ENCODE measurements at regions not wholly inside any gene's neighbourhood (a gene's known extent, or its start where the extent isn't known, plus 50 kb on each side); places are given as distances from the start of the nearest gene placed in this dataset.
A peak's percentile ranks its signal among the peaks of the same experiment; 100 is the strongest.

GRCh38 chr5:52673495-52673894, 114.2 kb upstream of the ITGA1 start:
- DNase-seq (ENCODE audit: low read depth): no peak

GRCh38 chr5:52674815-52675545, 112.7 kb upstream of the ITGA1 start:
- DNase-seq (ENCODE audit: low read depth): peak; percentile 76

DNA sequence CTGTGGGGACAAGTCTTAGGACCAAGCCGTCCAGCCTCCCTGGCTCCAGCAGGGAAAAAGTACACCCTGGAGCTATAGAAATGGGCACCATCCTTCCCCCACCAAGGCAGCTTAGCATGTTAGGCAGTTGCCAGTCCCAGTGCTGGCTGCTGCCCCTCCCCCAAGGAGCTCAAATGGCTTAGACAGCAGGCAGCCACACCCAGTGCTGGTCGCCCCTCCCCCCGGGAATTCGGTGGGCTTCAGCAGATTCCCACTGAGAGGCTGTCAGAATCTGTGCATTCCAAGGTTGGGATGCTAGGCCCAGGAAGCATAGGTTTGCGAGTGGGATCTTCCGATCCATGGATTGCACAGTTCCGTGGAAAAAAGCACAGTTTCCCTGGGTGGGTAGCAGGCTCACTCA, 105.2 kb upstream of the ITGA1 start:
- DNase-seq (ENCODE audit: low read depth): no peak

DNA sequence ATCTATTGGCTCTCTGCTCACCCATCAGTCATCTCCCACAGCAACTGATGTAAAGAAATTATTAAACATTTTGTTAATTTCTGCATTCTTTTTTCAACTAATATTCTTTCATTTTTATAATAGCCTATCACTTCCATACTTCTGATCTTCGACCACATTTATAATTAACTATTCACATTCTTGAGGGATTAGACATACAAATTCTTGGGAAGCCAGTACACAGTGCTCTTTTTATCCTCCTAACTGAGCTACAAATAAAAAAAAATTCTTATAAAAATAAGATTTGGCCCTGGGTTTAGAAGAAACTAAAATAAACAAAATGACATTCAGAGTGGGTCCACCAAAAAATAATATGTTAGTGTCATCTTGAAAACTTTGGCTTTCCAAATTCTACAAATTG, 103.7 kb upstream of the ITGA1 start:
- no peak for DNase-seq (ENCODE audit: low read depth)

- DNase-seq (ENCODE audit: low read depth): peak; percentile 30
Measured at GRCh38 chr5:52685566-52685965, 102.2 kb upstream of the ITGA1 start.

DNA sequence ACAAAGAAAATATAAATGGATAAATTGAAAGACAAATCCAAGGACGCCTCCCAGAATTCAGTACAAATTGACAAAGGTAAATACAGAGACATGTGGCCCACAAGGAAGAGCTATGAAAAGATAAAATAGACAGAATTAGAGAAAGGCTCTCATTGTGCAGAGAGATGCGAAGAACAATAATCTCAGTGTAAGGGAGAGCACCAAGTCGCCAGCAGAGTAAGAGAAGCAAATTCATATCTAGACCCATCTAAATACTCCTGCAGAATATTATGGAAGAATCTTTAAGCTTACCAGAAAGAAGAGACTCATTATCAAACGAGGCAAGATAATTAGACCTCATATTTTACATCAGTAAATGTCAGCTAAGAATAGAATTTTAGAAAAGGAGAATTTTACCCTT, 101.7 kb upstream of the ITGA1 start:
- DNase-seq (ENCODE audit: low read depth): no peak

DNA sequence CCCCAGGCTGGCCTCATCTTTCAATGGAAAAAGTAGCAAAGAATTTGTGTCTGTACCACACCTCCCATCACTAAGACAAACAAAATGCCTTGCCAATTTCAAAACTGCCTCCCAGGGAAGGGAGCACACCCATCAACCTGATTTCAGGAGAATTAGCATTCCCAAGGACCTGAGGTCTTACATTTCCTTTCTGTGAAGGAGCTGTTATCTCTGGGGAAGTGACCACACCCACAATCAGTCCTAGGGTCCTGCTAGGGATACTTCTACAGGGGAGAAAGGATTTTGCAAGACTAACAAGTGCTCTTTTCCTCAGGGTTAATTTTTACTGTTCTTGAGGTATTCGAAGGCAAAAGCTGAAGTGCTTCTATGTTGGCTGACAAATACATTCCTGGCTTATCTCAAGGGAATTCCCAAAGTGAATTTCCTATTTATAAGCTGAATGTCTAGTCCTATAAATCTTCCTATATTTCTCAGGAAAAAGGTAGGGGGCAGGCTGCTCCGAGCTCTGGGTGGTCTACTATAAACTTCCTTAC, 97.4 kb upstream of the ITGA1 start:
- DNase-seq (ENCODE audit: low read depth): no peak

DNA sequence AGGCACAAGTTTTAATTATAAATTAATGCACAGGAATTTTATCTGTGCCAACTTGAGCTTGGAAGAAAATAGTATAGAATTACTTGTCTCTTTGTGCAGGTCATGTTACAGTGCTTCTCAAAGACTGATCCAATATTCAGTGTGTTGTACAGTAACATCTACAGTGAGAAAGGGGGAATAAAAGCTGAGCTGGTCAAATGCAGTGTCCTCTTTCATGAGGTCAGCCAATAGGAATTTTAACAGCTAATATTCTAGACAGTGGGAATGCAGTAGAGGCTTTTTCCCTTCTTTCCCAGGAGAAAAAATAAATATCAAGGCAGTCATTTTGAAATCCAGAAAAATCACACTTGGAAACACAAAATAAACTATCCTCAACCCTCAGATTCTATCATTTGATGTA, 95.7 kb upstream of the ITGA1 start:
- peak; percentile 60 for DNase-seq (ENCODE audit: low read depth)

DNA sequence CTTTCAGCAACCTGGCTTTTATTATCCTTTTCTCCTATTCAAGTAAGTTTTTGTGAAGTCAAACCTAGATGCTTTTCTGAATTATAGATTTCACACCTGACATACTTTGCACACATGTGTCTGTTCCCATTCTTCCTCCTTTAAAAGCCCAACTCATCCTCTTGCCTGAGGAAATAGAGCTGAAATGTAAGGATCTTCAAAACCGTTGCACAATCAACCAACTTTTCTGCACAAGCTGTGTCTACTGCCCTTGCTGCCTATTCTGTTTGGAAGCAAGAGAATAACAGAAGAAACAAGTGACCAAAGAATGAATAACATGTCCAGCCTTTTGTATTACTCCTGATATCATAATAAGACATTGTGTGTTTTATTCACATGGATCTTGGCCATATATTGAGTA, 95.1 kb upstream of the ITGA1 start:
- no peak for DNase-seq (ENCODE audit: low read depth)

DNA sequence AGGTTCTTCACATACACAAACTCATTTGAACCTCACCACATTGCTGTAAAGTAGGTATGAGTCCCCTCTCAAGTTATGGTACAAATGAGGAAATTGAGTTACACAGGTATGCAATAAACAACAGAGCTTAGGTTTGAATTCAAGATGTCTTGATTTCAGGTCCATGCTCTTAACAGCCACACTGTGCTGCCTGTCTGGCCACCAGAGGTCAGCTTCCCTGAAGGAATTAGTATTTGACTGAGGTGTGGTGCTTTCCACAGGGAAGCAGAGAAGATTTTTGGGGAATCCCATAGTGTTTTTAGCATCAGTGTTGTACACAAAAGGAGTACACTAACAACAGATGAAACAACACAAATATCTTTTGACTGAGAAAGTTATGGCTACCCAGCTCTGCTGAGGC, 94.4 kb upstream of the ITGA1 start:
- peak; percentile 51 for DNase-seq (ENCODE audit: low read depth)

DNA sequence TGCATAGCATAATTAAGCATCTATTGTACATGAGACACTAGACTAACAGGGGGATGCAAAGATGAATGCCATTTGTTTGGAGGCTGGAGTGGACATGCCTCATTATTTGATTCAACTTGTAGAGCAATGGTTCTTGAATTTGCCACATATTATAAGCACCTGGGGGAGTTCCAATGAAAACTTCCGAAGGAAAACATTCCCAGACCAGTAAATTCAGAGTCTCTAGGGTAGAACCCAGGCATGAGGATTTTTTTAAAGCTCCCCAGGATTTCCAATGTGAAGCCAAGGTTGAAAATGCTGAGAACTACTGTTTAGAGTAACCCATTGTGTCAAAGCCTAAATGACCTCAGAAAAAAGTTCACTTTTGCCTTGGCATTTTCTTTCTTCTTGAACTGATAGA, 93.9 kb upstream of the ITGA1 start:
- DNase-seq (ENCODE audit: low read depth): no peak

- no peak for DNase-seq (ENCODE audit: low read depth)
Measured at GRCh38 chr5:52694648-52695047, 93.1 kb upstream of the ITGA1 start.

GRCh38 chr5:52702877-52703276, 84.8 kb upstream of the ITGA1 start:
- DNase-seq (ENCODE audit: low read depth): no peak

- DNase-seq (ENCODE audit: low read depth): no peak
Measured at GRCh38 chr5:52703321-52703720, 84.4 kb upstream of the ITGA1 start.

DNA sequence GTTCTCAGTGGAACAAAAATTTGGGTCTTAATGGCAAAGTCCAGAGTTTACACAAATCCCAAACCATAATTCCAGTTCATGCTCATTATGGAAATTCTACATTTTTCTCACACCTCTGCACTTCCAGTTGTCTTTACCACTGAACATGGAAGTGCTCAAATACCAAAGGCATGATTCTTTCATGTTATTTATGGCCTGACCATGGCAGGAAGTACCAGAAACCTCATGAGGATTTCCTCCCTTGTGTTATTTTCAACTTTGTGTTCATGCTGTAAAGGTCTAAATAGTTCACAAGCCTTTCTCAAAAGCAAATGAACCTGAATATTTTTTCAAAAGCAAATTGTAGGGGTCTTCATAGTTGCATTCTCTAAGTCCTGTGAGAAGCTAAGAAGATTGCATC, 82.0 kb upstream of the ITGA1 start:
- peak; percentile 60 for DNase-seq (ENCODE audit: low read depth)

DNA sequence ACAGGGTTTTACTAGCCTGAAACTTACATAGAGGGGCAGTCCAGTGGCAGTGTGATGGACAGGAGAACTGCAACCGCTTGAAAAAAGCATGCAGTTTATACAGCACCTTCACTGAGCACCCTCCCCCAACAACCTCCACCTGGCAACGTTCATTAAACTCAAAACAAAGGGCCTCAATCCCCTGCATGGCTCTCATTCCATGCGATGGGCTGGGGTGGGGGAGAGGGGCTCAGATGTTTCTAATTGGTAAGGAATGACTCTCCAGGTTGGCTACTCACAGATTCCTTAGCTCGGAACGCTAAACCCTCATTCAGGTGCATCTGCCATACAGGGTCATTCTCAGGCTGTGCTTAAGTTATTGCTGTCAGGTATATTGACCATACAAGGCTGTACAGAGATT, 80.9 kb upstream of the ITGA1 start:
- no peak for DNase-seq (ENCODE audit: low read depth)

DNA sequence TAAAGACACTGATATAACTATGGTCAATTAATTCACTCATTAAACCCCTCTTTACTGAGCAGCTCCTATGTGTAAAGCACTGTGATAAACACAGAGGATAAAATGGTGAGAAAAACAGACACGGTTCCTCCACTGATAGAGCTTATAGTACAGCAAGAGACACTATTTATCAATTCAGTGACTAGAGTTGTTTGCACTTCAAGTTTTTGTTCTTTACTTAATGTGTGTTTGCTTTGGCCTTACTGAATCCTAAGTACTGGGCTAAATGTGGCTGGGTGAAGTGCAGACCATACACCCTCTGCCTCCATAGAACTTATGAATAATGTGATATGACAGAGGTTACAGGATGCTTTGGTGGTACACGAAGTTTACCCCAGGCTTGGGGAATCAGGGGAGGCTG, 80.1 kb upstream of the ITGA1 start:
- DNase-seq (ENCODE audit: low read depth): no peak

- no peak for DNase-seq (ENCODE audit: low read depth)
Measured at GRCh38 chr5:52708463-52708862, 79.3 kb upstream of the ITGA1 start.

DNA sequence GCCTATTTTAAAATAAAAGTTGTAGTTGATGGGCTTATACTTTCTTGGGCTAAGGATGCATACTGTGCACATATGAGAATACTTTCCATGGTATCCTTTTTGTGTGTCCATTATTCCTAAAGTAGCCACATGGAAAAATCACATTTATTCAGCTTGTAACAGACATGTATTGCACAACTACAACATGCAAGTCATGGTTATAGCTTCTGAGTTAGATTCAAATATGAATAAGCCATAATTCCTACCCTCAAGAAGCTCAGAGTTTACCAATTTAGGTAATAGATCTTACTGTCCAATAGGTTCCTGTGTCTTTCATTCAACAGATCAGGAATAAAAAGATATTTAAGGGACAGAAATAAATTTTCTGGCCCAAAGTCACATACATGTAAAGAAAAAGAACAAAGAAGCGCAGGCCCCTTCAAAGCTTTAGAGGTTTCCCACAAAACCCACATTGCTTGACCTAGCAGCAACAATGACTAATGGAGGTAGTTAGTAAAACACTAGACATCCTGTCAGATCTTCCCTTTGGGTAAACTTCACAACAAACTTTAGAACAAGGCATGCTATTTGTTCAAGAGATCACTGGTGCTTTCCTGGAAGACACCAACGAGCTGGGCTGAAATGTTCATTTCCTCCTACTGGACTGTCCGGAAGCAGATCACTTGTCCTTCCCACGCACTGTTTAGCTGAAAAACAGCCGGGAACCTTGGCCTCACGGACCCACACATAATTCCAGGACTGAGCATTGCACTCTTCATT, 78.4 kb upstream of the ITGA1 start:
- DNase-seq (ENCODE audit: low read depth): peak; percentile 53

DNA sequence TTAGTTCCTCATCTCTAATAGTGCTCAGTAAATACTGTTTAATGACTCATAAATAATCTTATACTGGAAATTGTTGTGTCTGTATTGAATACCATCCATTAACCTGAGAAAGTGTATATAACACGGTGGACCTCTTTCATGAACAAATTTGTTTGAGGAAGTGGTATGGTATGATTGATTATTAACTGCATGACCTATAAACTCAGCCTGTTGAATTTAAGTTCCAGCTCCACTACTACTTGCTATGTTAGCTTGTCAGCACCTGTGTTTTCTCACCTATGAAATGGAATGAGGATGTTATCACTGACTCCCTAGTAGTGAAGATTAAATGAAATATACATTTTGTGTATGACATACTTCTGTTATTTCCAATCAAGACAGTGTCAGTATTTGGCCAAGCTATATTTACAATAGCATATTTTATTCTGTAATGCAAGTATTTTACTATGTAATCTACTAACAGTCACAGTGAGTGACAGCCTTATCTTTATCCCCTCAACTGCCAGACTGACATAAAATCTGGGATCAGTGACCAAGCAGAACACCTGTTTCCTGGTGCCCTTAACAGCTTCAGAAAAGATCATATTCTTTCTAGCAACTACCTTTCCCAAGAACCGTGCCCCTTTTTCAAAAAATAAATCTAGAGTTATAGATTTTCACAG, 77.3 kb upstream of the ITGA1 start:
- DNase-seq (ENCODE audit: low read depth): no peak

- no peak for DNase-seq (ENCODE audit: low read depth)
Measured at GRCh38 chr5:52710972-52711596, 76.6 kb upstream of the ITGA1 start.

DNA sequence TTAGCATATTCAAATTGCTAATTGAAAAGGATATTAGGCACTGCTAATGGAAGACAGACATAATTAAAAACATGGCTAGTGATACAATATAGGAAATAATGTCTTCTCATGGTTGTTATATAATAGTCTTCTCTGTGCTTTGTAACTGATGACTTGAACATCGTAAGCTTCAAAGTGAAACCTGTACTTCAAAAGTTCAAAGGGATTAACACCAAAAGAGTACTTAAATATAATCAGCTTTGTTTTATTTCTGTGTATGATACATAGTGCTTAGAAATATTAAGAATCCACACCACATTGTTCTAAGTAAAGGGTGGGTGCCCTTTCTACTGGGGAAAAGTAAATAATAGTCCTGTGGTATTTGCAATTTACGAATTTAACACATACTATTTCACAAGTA, 75.4 kb upstream of the ITGA1 start:
- no peak for DNase-seq (ENCODE audit: low read depth)
